ENCODE measurements at regions not wholly inside any gene's neighbourhood (a gene's known extent, or its start where the extent isn't known, plus 50 kb on each side); places are given as distances from the start of the nearest gene placed in this dataset.

DNA sequence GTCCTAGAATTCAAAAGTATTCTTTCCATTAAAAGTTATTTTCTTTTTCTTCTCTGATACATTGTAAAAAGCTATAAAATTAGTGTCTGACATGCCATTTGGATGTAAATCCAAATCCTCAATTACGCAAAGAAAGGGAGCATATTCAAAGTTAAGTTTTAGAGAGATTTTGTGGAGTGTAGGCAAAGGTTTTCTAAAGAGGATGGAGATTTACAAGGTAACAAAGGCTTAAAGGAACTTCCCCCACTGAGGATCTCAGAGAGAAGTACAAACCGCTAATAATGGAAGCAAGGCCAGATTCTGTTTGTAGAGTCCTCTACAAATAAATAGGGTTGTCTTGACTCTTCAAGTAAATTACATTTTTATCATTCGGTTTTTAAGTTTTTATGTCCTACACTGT, 91.0 kb upstream of the MAPK10 start:
- H3K4me2 ChIP-seq (ENCODE audit: extremely low read depth, insufficient read depth, low read length) = no peak overlapping the region
- TF ChIP-seq EZH2 (IDR thresholded peaks at IDR 0.05; ENCODE audit: low read length, missing control alignments) = no peak
- TF ChIP-seq, protein P1, sequence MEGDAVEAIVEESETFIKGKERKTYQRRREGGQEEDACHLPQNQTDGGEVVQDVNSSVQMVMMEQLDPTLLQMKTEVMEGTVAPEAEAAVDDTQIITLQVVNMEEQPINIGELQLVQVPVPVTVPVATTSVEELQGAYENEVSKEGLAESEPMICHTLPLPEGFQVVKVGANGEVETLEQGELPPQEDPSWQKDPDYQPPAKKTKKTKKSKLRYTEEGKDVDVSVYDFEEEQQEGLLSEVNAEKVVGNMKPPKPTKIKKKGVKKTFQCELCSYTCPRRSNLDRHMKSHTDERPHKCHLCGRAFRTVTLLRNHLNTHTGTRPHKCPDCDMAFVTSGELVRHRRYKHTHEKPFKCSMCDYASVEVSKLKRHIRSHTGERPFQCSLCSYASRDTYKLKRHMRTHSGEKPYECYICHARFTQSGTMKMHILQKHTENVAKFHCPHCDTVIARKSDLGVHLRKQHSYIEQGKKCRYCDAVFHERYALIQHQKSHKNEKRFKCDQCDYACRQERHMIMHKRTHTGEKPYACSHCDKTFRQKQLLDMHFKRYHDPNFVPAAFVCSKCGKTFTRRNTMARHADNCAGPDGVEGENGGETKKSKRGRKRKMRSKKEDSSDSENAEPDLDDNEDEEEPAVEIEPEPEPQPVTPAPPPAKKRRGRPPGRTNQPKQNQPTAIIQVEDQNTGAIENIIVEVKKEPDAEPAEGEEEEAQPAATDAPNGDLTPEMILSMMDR (conservative IDR thresholded peaks at IDR 0.05 in 1 of 2, IDR thresholded peaks at IDR 0.05 in 1 of 2; ENCODE audit: low read depth in 1 of 2, low read length in 2 of 2) = no peak
- H3K4me3 ChIP-seq (replicated peaks in 1 of 4; ENCODE audit: control extremely low read depth in 1 of 4, insufficient read depth in 1 of 4, low read depth in 3 of 4, low read length in 4 of 4) = peak overlapping the region in 1 of 4 experiments; percentile 71
- H3K9ac ChIP-seq (ENCODE audit: insufficient read depth, low read length) = no peak overlapping the region
- H3K79me2 ChIP-seq (ENCODE audit: control insufficient read depth, insufficient read depth, low read length) = no peaks in the 10 kb centered on the region
- peaks cover 5% of the 10 kb centered on the region for H3K4me1 ChIP-seq (ENCODE audit: control insufficient read depth, extremely low read depth, insufficient read depth, low read length)
- H3K9me3 ChIP-seq (ENCODE audit: control insufficient read depth, insufficient read depth, low read depth, low read length) = no peaks in the 10 kb centered on the region
- no peaks in the 10 kb centered on the region for H3K36me3 ChIP-seq (ENCODE audit: control insufficient read depth, insufficient read depth, low read length)
- no peaks in the 10 kb centered on the region for H4K20me1 ChIP-seq (ENCODE audit: control insufficient read depth, extremely low read depth, insufficient read depth, low read length)
- no peak for DNase-seq (ENCODE audit: low read depth in 2 of 2)
- no peaks in the 10 kb centered on the region for H3K27me3 ChIP-seq (ENCODE audit: control insufficient read depth, insufficient read depth, low read length)
- H2AFZ ChIP-seq (ENCODE audit: low read length) = no peak overlapping the region
- H3K27ac ChIP-seq (ENCODE audit: insufficient read depth, low read length) = no peak overlapping the region

DNA sequence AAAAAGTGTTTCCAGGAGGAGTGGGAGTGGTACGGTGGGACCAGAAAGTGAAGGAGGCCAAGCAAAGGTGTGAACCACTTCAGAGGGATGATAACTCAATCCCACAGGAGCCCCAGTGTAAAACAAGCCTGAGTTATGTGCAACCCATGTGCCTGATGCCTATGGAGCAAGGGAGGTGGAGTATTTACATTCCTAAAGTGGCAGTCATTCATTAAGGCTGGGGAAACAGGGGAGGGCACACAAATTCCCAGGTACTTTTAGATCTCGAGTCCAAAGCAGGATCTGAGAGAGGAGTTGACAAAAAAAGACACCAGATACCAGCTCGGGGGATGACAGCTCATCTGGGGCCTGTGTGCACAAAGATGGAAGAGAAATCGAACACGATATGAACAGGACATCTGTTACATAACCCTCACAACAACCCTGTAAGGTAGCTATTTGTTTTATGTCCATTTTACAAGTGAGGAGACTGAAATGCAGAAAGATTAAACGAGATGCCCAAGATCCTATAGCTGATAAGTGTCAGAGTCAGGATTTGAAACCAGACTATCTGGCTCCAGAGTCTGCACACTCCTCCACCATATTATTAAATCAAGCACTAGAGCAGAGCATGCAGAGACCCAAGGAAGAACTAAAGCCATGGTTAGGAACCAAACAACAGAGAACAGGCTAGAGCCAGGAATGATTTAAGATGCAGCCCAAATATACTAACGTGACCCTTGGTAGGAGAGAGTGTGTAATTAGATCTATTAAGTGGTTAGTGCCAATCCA, 91.9 kb upstream of the MAPK10 start:
- Histone ChIP-seq H3K9me3 (ENCODE audit: control insufficient read depth, insufficient read depth, low read depth, low read length) (no peaks in the 10 kb centered on the region), H3K36me3 (ENCODE audit: control insufficient read depth, insufficient read depth, low read length) (no peaks in the 10 kb centered on the region), H2AFZ (ENCODE audit: low read length) (peak overlapping the region; percentile 4), H3K4me2 (ENCODE audit: extremely low read depth, insufficient read depth, low read length) (peak overlapping the region; percentile 89), H4K20me1 (ENCODE audit: control insufficient read depth, extremely low read depth, insufficient read depth, low read length) (no peaks in the 10 kb centered on the region), H3K9ac (ENCODE audit: insufficient read depth, low read length) (no peak overlapping the region), H3K79me2 (ENCODE audit: control insufficient read depth, insufficient read depth, low read length) (no peaks in the 10 kb centered on the region), H3K4me1 (ENCODE audit: control insufficient read depth, extremely low read depth, insufficient read depth, low read length) (peaks cover 5% of the 10 kb centered on the region), H3K27ac (ENCODE audit: insufficient read depth, low read length) (no peak overlapping the region), H3K4me3 (replicated peaks in 1 of 4; ENCODE audit: control extremely low read depth in 1 of 4, insufficient read depth in 1 of 4, low read depth in 3 of 4, low read length in 4 of 4) (peak overlapping the region; percentile 31 to 71 (median 53)), H3K27me3 (ENCODE audit: control insufficient read depth, insufficient read depth, low read length) (no peaks in the 10 kb centered on the region)
- peak; percentile 27 to 34 for DNase-seq (ENCODE audit: low read depth in 2 of 2)
- TF ChIP-seq, protein P1 (conservative IDR thresholded peaks at IDR 0.05 in 1 of 2, IDR thresholded peaks at IDR 0.05 in 1 of 2; ENCODE audit: low read depth in 1 of 2, low read length in 2 of 2) = no peak
- TF ChIP-seq EZH2 (IDR thresholded peaks at IDR 0.05; ENCODE audit: low read length, missing control alignments) = no peak

DNA sequence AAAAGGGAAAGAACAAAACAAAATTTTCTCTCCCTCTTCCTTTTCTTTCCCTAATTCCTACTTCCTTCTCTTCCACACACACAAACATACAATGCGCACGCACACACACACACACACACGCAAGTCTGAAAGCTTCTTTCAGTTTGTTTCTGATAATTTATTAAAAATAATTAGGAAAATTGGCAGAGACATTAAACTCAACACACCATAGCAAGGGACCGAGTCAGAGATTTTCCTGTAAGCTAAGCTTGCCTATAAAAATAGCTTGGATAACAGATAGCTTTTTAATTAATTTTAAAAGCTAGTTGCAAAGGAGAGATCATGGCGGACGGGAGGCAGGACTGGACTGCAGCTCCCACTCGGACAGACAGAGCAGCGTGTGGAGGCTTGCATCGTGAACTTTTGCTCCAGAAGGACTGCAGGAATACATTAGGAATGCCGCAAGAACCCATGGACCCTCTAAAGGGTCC, 92.6 kb upstream of the MAPK10 start:
- Histone ChIP-seq H2AFZ (ENCODE audit: low read length) (peak overlapping the region; percentile 53), H3K4me2 (ENCODE audit: extremely low read depth, insufficient read depth, low read length) (peak overlapping the region; percentile 89), H3K79me2 (ENCODE audit: control insufficient read depth, insufficient read depth, low read length) (no peaks in the 10 kb centered on the region), H3K4me3 (replicated peaks in 1 of 4; ENCODE audit: control extremely low read depth in 1 of 4, insufficient read depth in 1 of 4, low read depth in 3 of 4, low read length in 4 of 4) (peak overlapping the region; percentile 31 to 71 (median 54)), H3K27ac (ENCODE audit: insufficient read depth, low read length) (no peak overlapping the region), H3K9me3 (ENCODE audit: control insufficient read depth, insufficient read depth, low read depth, low read length) (no peaks in the 10 kb centered on the region), H3K4me1 (ENCODE audit: control insufficient read depth, extremely low read depth, insufficient read depth, low read length) (peaks cover 5% of the 10 kb centered on the region), H4K20me1 (ENCODE audit: control insufficient read depth, extremely low read depth, insufficient read depth, low read length) (no peaks in the 10 kb centered on the region), H3K36me3 (ENCODE audit: control insufficient read depth, insufficient read depth, low read length) (no peaks in the 10 kb centered on the region), H3K9ac (ENCODE audit: insufficient read depth, low read length) (no peak overlapping the region), H3K27me3 (ENCODE audit: control insufficient read depth, insufficient read depth, low read length) (no peaks in the 10 kb centered on the region)
- DNase-seq (ENCODE audit: low read depth in 2 of 2) = peak in 1 of 2 donors; percentile 73
- TF ChIP-seq EZH2 (IDR thresholded peaks at IDR 0.05; ENCODE audit: low read length, missing control alignments) = no peak
- TF ChIP-seq, protein P1 (conservative IDR thresholded peaks at IDR 0.05 in 1 of 2, IDR thresholded peaks at IDR 0.05 in 1 of 2; ENCODE audit: low read depth in 1 of 2, low read length in 2 of 2) = no peak
